ENCODE measurements at regions not wholly inside any gene's neighbourhood (a gene's known extent, or its start where the extent isn't known, plus 50 kb on each side); places are given as distances from the start of the nearest gene placed in this dataset.

- Histone ChIP-seq H3K36me3 (ENCODE audit: insufficient read depth) (no peaks in the 10 kb centered on the region), H3K4me2 (no peak overlapping the region), H3K4me1 (ENCODE audit: low read depth, poor library complexity, severe bottlenecking) (no peaks in the 10 kb centered on the region), H3K4me3 (IDR thresholded peaks at IDR 0.05; ENCODE audit: insufficient read depth, low read depth, low read length) (no peak overlapping the region), H2AFZ (ENCODE audit: low read depth) (no peak overlapping the region), H3K9ac (no peak overlapping the region), H4K20me1 (ENCODE audit: insufficient read depth) (no peaks in the 10 kb centered on the region), H3K27me3 (ENCODE audit: insufficient read depth, low read depth) (peaks cover 6% of the 10 kb centered on the region), H3K79me2 (ENCODE audit: insufficient read depth, low read depth) (no peaks in the 10 kb centered on the region), H3K27ac (no peak overlapping the region)
- TF ChIP-seq CTCF (conservative IDR thresholded peaks at IDR 0.05; ENCODE audit: low read depth, low read length): no peak
Measured at GRCh38 chr14:101200008-101200649, 296.6 kb upstream of the RTL1 start.

GRCh38 chr14:101200650-101201516, 297.4 kb upstream of the RTL1 start:
- H2AFZ ChIP-seq (ENCODE audit: low read depth): no peak overlapping the region
- no peak overlapping the region for H3K9ac ChIP-seq

GRCh38 chr14:101201535-101202151, 298.1 kb upstream of the RTL1 start:
- Histone ChIP-seq H3K27me3 (ENCODE audit: insufficient read depth, low read depth) (no peaks in the 10 kb centered on the region; the same call in 1 of the 2 replicates), H3K36me3 (ENCODE audit: insufficient read depth) (no peaks in the 10 kb centered on the region), H2AFZ (ENCODE audit: low read depth) (no peak overlapping the region), H3K4me1 (ENCODE audit: low read depth, poor library complexity, severe bottlenecking) (no peaks in the 10 kb centered on the region), H3K79me2 (ENCODE audit: insufficient read depth, low read depth) (no peaks in the 10 kb centered on the region), H3K9ac (no peak overlapping the region), H3K27ac (no peak overlapping the region), H3K4me2 (no peak overlapping the region), H3K4me3 (IDR thresholded peaks at IDR 0.05; ENCODE audit: insufficient read depth, low read depth, low read length) (no peak overlapping the region), H4K20me1 (ENCODE audit: insufficient read depth) (no peaks in the 10 kb centered on the region)
- no peak for TF ChIP-seq CTCF (conservative IDR thresholded peaks at IDR 0.05; ENCODE audit: low read depth, low read length)

More at GRCh38 chr14:101200650-101201516, 297.4 kb upstream of the RTL1 start:
- Histone ChIP-seq H3K4me2 (no peak overlapping the region), H3K79me2 (ENCODE audit: insufficient read depth, low read depth) (no peaks in the 10 kb centered on the region), H4K20me1 (ENCODE audit: insufficient read depth) (no peaks in the 10 kb centered on the region), H3K4me3 (IDR thresholded peaks at IDR 0.05; ENCODE audit: insufficient read depth, low read depth, low read length) (no peak overlapping the region), H3K36me3 (ENCODE audit: insufficient read depth) (no peaks in the 10 kb centered on the region), H3K4me1 (ENCODE audit: low read depth, poor library complexity, severe bottlenecking) (no peaks in the 10 kb centered on the region), H3K27me3 (ENCODE audit: insufficient read depth, low read depth) (no peaks in the 10 kb centered on the region; the same call in 1 of the 2 replicates), H3K27ac (no peak overlapping the region)
- TF ChIP-seq CTCF (conservative IDR thresholded peaks at IDR 0.05; ENCODE audit: low read depth, low read length): no peak

GRCh38 chr14:101202627-101203404, 299.3 kb upstream of the RTL1 start:
- Histone ChIP-seq H4K20me1 (ENCODE audit: insufficient read depth) (no peaks in the 10 kb centered on the region), H3K27ac (no peak overlapping the region), H3K36me3 (ENCODE audit: insufficient read depth) (no peaks in the 10 kb centered on the region), H2AFZ (ENCODE audit: low read depth) (no peak overlapping the region), H3K79me2 (ENCODE audit: insufficient read depth, low read depth) (no peaks in the 10 kb centered on the region), H3K27me3 (ENCODE audit: insufficient read depth, low read depth) (no peaks in the 10 kb centered on the region; the same call in 1 of the 2 replicates), H3K9ac (no peak overlapping the region), H3K4me2 (no peak overlapping the region), H3K4me3 (IDR thresholded peaks at IDR 0.05; ENCODE audit: insufficient read depth, low read depth, low read length) (no peak overlapping the region), H3K4me1 (ENCODE audit: low read depth, poor library complexity, severe bottlenecking) (no peaks in the 10 kb centered on the region)
- no peak for TF ChIP-seq CTCF (conservative IDR thresholded peaks at IDR 0.05; ENCODE audit: low read depth, low read length)
